ENCODE measurements at regions not wholly inside any gene's neighbourhood (a gene's known extent, or its start where the extent isn't known, plus 50 kb on each side); places are given as distances from the start of the nearest gene placed in this dataset.

DNA sequence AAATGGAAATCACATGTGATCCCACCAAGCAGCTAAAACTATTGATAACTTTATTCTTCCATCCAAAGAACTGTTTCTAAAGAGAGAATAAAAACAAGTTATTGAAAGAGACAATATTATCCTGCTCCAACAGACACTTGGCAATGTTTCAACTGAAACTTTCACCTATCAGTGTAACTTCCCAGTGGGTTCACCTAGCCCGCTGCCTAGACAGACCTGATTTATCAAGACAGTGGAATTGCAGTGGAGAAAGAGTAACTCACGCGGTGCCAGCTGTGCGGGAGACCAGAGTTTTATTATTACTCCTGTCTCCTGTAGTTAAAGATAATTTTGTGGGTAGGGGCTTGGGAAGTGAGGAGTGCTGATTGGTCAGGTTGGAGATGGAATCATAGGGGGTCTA lies 199.8 kb downstream of the AHR start:
- Mint-ChIP-seq H3K4me3 (ENCODE audit: unreplicated experiment) (no peak overlapping the region), H3K27ac (ENCODE audit: low read depth, unreplicated experiment) (no peak overlapping the region), H3K4me1 (ENCODE audit: insufficient read depth, unreplicated experiment) (peaks cover 11% of the 10 kb centered on the region), H3K27me3 (ENCODE audit: insufficient read depth, unreplicated experiment) (no peaks in the 10 kb centered on the region), H3K36me3 (ENCODE audit: insufficient read depth, unreplicated experiment) (no peaks in the 10 kb centered on the region), H3K9me3 (ENCODE audit: unreplicated experiment) (no peaks in the 10 kb centered on the region)
- BruUV-seq (replicated peaks): no TSS peak
- TF ChIP-seq, protein P1, sequence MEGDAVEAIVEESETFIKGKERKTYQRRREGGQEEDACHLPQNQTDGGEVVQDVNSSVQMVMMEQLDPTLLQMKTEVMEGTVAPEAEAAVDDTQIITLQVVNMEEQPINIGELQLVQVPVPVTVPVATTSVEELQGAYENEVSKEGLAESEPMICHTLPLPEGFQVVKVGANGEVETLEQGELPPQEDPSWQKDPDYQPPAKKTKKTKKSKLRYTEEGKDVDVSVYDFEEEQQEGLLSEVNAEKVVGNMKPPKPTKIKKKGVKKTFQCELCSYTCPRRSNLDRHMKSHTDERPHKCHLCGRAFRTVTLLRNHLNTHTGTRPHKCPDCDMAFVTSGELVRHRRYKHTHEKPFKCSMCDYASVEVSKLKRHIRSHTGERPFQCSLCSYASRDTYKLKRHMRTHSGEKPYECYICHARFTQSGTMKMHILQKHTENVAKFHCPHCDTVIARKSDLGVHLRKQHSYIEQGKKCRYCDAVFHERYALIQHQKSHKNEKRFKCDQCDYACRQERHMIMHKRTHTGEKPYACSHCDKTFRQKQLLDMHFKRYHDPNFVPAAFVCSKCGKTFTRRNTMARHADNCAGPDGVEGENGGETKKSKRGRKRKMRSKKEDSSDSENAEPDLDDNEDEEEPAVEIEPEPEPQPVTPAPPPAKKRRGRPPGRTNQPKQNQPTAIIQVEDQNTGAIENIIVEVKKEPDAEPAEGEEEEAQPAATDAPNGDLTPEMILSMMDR (IDR thresholded peaks at IDR 0.05; ENCODE audit: unreplicated experiment): no peak
- CTCF ChIA-PET: no interaction called here
- intact Hi-C loops (cut with micrococcal nuclease): loop anchor here (10.0 kb wide), 1 partner anchor 93 kb away; no protein-coding TSS in a partner anchor
- DNase-seq (ENCODE audit: unreplicated experiment): no peak
- POLR2A ChIA-PET: no interaction called here

DNA sequence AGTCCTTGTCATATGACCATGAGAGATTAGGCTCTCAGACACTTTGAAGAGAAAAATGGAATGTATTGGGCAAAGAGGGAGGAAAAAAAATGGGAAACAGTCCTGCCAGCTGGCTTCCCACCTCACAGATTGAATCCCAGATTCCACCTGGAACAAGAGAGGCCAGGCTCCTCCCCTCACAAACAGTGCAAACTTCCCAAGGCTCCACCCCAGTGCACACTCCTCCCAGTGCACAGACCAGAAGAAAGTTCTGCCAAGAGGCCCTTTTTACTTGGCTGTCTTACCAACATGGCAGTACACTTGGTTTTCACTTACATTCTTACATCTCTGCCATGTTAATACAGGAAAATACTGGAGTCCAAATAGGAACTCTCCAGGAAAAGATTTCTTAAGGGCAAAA lies 202.3 kb downstream of the AHR start:
- intact Hi-C loops (cut with micrococcal nuclease): no loop called here
- no peak for DNase-seq (ENCODE audit: unreplicated experiment)
- no peak overlapping the region for H3K4me3 Mint-ChIP-seq (ENCODE audit: unreplicated experiment)
- H3K27me3 Mint-ChIP-seq (ENCODE audit: insufficient read depth, unreplicated experiment): no peaks in the 10 kb centered on the region
- peaks cover 6% of the 10 kb centered on the region for H3K4me1 Mint-ChIP-seq (ENCODE audit: insufficient read depth, unreplicated experiment)
- no peaks in the 10 kb centered on the region for H3K36me3 Mint-ChIP-seq (ENCODE audit: insufficient read depth, unreplicated experiment)
- H3K9me3 Mint-ChIP-seq (ENCODE audit: unreplicated experiment): no peaks in the 10 kb centered on the region
- BruUV-seq (replicated peaks): no TSS peak
- no peak overlapping the region for H3K27ac Mint-ChIP-seq (ENCODE audit: low read depth, unreplicated experiment)
- ChIA-PET POLR2A (interaction anchor here (1.1 kb wide), 1 partner anchor 10 kb away, joined by 3 read pairs; no protein-coding TSS in a partner anchor), CTCF (interaction anchor here (1.7 kb wide), 1 partner anchor 10 kb away, joined by 5 read pairs; no protein-coding TSS in a partner anchor)
- TF ChIP-seq, protein P1 (IDR thresholded peaks at IDR 0.05; ENCODE audit: unreplicated experiment): no peak

DNA sequence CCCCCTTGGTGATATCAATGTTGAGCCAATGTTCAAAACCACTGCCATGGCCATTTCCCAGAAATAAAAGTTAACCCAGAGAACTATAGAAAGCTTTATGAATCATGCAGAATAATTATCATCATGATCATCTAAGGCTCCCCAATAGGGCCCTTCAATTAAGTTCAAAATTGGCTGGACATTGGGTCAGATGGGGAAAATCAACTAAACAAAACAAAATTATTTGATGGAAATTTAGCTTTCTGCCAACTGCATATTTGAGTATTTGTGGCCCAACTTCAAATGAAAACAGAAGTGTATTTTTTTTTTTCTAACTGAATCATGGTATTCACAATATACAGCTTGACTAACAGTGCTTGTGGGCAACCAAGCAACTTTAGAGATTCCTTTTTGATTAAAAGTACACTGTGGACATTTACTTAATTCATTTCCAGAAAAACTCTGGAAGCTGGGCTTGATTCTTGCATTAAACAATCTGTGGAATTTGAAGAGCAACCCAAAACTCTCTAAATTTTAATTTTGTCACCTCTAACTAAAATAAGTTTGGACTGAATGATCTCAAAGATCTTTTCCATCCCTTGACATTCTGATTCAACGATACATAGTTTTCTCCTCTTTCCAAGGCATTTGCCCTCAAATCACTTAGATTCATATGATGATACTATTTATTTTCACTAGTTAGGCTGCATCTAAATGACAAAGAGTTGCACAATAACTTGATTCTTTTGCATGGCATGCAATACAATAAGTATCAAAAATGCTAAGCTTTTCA lies 203.2 kb downstream of the AHR start:
- no peak overlapping the region for H3K27ac Mint-ChIP-seq (ENCODE audit: low read depth, unreplicated experiment)
- H3K9me3 Mint-ChIP-seq (ENCODE audit: unreplicated experiment): no peaks in the 10 kb centered on the region
- no TSS peak for BruUV-seq (replicated peaks)
- no peaks in the 10 kb centered on the region for H3K36me3 Mint-ChIP-seq (ENCODE audit: insufficient read depth, unreplicated experiment)
- ChIA-PET POLR2A (interaction anchor here (1.1 kb wide), 1 partner anchor 9 kb away, joined by 3 read pairs; no protein-coding TSS in a partner anchor), CTCF (interaction anchor here (0.6 to 1.7 kb wide), 3 partner anchors 10 to 17 kb away, joined by 3 to 5 read pairs (median 3); no protein-coding TSS in a partner anchor)
- peaks cover 7% of the 10 kb centered on the region for H3K4me1 Mint-ChIP-seq (ENCODE audit: insufficient read depth, unreplicated experiment)
- no peak overlapping the region for H3K4me3 Mint-ChIP-seq (ENCODE audit: unreplicated experiment)
- intact Hi-C loops (cut with micrococcal nuclease): no loop called here
- TF ChIP-seq, protein P1 (IDR thresholded peaks at IDR 0.05; ENCODE audit: unreplicated experiment): no peak
- H3K27me3 Mint-ChIP-seq (ENCODE audit: insufficient read depth, unreplicated experiment): no peaks in the 10 kb centered on the region
- DNase-seq (ENCODE audit: unreplicated experiment): no peak

DNA sequence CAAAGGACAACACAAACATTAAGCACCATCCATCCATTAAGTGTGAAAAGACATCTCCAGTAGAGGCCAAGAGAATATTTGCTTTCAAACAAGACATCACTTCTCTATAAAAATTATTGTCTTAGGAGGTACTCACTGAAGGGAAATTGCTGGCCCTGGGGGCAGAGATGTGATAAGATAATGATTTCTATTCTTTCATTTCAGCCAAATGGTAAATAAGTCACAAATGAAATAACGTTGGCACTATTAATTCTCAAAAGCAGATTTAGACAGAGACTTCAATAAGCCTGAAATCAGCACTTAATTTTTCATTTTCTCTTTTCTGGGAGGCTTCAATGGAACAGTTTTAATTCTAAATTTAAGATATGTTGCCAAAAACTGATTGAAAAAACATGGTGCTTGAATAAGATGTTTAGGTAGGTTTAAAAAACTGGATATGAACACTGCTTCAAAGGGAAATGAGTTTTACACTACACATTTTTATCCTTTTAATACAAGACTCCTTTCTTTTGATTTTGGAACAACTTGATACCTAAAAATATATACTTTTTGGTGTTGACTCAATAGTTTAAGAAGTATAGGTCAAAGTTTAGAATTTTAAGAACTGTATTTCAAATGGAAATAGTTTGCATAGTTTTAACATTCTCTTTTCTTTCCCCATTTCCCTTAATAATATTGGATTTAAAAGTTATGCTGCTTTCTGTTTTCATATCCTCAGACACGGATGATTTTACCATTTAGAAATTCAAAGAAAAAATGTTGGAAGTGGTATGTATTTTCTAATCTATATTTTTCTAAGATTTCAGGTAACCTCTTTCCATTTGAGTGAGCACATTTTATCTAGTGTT lies 204.0 kb downstream of the AHR start:
- TF ChIP-seq, protein P1 (IDR thresholded peaks at IDR 0.05; ENCODE audit: unreplicated experiment): no peak
- CTCF ChIA-PET: interaction anchor here (0.6 kb wide), 1 partner anchor 18 kb away, joined by 3 read pairs; no protein-coding TSS in a partner anchor
- Mint-ChIP-seq H3K36me3 (ENCODE audit: insufficient read depth, unreplicated experiment) (no peaks in the 10 kb centered on the region), H3K27ac (ENCODE audit: low read depth, unreplicated experiment) (no peak overlapping the region), H3K27me3 (ENCODE audit: insufficient read depth, unreplicated experiment) (no peaks in the 10 kb centered on the region), H3K4me1 (ENCODE audit: insufficient read depth, unreplicated experiment) (peaks cover 8% of the 10 kb centered on the region), H3K4me3 (ENCODE audit: unreplicated experiment) (no peak overlapping the region), H3K9me3 (ENCODE audit: unreplicated experiment) (no peaks in the 10 kb centered on the region)
- no TSS peak for BruUV-seq (replicated peaks)
- POLR2A ChIA-PET: no interaction called here
- intact Hi-C loops (cut with micrococcal nuclease): no loop called here
- DNase-seq (ENCODE audit: unreplicated experiment): no peak
